Embryonic facial prominence (tissue), 1 donor: ENCODE measurements at regions not wholly inside any gene's neighbourhood (a gene's known extent, or its start where the extent isn't known, plus 50 kb on each side); places are given as distances from the start of the nearest gene placed in this dataset.

Source experiments
- DNase-seq: peaks from one replicate; pipeline ENCODE4 v3.0.0-alpha.2; 2016; ENCODE audit errors: extremely low spot score

DNA sequence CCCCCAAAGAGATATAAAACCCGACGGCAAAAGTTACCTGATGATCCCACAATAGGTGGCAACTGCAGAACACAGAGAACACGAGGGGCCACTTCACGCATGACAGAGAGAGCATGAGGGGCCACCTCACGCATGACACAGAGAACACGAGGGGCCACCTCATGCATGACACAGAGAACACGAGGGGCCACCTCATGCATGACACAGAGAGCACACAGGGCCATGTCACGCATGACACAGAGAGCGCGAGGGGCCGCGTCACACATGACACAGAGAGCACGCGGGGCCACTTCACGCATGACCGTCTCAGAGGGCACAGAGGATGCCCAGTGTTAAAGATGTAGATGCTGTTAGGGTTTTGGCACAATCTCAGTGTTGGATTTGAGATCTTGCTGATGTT lies 1359.5 kb downstream of the TBC1D22A start:
- DNase-seq = no peak

DNA sequence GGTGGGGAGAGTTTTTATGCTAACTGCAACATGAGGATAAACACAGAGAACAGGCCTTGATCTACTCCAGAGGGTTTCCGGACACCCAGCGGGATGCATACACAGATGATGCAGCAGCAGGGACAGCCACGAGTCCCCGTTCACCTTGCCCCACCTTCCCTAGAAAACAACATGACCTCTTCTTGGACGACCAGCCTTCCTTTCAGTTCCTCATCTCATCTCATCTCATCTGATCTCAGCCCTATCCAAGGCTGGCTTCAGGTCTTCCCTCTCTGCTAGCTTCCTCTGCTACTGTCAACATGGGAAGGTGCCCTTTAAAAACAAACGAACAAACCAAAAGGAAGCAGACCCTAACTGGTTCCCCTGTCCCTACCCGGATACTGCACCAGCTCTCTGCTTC lies 1356.2 kb downstream of the TBC1D22A start:
- no peak for DNase-seq

DNA sequence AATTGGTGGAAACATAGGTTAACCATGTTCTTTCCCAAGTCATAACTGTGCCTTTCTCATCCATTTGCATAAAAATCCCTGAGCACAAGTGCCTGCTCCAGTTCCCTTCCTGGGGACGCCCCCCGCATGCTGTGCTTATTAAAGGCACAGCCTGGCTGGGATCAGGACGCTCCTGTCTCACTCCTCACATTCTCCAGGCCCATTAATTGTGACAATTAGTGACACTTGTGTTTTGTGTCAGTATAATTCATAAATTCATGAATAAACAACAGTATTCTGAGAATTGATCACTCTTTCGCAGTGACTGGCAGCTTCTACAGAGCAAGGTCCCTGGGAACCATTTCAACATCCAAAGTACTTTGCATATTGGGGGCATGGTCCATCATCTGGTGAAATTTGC lies 1354.4 kb downstream of the TBC1D22A start:
- no peak for DNase-seq

DNA sequence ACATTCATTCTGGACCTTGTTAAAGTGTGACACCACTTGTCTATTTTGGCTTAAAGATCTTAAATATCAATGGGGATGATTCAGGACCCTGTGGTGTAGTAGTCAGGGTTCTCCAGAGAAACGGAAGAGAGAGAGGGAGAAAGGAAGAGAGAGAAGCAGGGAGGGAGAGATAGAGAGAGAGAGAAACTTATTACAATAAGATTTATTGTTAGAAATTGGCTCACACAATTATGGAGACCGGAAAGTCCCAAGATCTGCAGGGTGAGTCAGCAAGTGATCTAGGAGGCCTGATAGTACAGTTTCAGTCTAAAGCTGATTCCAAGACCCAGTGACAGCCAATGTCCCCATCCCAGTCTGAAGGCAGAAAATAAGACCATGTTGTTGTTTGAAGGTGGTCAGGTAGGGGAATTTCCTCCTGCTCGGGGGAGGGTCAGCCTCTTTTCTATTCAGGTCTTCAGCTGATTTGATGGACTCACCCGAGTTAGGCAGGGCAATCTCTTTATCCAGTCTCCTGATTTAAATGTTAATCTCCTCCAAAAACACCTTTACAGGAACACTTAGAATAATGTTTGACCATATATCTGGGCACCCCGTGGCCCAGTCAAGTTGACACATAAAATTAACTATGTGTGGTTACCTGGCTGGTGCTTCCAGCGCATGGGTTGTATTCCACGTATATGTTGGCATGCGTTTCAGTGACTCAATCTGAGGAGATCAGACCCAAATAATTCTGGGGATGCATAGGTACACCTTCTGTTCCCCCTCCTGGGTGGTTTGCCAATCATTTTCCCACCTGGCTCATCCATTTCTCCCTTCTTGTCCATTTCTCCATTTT lies 1350.5 kb downstream of the TBC1D22A start:
- no peak for DNase-seq

DNA sequence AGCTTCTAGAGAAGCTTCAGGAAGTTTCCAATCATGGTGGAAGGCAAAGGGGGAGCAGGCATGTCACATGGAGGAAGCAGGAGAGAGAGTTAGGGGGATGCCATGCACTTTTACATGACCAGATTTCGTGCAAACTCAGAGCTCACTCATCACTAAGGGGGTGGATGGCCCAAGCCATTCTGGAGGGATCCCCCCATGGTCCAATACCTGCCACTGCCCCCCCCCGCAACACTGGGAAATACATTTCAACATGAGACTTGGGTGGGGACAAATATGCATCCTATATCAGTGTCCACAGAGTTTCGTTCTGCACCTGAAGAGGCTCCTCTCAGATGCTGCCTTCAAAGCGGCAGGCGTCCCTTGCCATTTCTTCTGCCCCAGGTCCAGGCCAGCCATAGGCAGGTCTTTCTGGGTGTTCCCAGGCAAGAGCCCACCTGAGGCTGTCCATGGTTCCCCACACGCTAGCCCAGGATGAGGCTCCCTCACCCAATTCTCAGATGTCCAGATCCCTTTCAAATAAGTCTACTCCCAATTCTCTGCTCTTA lies 1344.3 kb downstream of the TBC1D22A start:
- DNase-seq = no peak

DNA sequence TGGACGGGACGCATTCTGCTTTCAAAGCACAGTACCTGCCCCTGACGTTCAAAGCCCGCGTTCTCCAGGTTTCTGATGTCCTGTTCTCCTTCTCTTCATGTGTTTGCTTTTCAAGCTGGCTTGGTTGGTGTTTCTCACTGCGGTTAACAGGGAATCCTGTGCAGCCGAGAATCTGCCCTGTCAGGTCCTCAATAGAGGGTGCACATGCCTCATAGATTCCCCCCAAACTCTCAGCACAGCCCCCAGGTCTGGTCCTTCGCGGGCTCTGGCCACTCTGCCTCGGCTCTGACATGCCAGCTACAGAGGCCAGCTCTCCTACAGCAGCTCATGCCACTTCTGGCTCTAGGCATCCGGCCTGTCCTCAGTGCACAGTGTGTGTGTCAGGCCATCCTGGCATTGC lies 1343.8 kb downstream of the TBC1D22A start:
- no peak for DNase-seq

DNA sequence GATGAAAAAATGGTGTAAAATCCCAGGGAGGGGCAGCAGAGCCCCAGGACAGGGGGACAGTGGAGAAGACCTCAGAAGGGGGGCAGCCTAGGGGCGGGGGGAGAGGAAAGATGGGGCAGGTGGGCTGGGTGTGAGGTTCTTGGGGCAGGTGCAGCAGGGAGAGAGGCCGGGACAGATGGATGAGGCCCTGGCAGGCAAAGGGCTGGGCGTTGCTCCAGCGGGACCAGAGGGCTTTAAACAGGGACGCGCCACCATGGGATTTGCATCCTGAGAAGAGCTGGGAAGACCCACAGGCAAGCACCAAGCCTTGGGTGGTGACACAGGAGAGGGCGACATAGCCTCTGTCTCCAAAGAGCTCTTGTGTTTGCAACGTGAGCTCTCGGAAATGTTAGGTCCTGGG lies 1342.8 kb downstream of the TBC1D22A start:
- no peak for DNase-seq

DNA sequence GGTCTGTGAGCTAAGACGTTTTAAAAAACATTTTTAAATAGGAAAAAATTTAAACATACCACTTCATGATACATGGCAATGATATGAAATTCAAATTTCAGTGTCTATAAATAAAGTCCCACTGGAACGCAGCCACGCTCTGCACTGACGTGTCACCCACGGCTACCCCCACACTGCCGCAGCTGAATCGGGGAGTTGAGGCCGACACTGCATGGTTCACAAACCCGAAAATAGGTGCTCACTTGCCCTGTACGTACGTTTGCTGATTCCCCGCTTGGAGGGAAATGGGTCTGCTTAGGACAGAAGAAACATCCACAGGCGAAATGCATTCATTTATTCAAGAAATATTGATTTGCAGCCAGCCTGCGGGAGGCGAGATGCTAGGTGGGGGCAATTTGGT lies 1342.3 kb downstream of the TBC1D22A start:
- no peak for DNase-seq

DNA sequence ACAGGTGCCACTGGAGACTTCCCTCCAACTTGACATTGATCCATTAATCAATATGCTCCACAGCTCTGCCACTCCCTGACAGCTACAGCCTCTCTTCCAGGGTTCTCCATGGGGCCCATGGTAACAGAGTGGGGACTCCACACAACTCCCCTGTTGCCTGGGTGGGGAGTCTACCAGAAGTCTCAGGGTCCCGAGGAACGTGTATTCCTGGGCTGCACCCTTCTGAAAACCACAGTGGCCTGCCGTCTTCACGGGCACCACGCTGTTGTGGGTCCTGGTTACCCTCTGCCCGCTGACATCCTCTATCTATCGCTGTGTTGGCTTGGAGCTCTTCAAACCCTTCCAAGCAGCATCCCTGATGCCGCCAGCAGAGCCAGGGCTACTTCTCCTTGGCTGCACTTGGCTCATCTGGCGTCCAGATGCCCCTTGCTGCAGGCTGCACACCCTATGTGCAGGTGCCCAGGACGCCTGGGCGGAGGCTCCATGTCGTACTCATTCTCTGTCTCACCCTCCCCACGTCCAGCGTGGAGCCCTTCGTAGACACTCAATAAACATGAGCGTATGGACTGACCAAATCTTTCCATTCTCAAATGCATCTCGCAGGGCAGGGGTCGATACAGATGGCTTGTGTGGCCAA lies 1341.8 kb downstream of the TBC1D22A start:
- DNase-seq = no peak

DNA sequence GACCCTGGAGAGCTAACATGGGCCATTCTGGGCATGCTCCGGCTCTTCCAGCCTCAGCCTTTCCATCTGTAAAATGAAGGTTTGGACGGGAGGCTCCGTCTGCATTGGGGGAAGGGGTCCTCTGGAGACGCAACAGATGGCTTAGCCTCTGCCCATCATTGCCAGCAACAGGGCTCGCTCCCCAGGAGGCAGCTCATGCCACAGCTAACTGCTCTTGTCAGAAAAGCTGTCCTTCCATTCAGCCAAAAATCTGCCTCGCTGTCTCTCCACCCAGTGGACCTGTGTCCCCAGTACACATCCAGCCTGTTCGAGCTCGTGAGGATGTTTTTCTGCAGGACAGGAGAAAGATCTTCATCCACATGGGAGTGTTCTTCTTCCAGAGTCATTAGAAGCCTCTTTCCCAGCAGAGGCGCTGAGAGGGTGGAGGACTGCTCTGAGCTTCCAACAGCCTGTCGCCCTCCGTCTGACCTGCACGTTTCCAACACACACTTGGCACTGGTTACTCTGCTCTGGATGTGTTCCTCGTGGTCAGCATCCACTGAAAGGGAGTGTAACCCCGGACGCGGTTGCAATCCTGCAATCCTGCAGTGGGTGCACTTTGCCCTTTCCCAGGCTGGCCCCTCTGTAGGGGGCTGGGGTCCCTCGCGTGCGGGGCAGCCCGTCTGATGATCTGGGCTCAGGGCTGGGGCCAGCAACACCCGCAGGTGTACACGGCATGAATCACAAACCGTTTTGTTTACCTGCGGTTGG lies 1340.9 kb downstream of the TBC1D22A start:
- no peak for DNase-seq

DNA sequence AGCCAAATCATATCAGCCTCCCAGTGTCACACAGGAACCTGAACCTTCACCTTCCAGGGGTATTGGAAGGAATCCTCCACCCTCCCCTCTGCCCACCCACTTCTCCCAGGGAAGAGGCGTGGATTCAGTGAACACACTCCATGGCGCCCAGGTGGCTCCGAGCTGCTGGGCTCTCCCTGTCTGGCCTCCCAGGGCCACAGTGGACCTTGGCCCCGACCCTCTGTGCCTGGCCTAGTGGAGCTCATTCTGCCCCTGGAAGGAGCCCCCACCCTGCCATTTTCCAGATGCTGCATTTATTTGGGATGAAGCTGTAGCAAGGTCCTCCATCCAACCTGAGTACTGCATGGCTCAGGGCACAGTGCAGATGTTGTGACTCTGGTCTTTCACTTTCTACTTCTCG lies 1340.1 kb downstream of the TBC1D22A start:
- DNase-seq = no peak

DNA sequence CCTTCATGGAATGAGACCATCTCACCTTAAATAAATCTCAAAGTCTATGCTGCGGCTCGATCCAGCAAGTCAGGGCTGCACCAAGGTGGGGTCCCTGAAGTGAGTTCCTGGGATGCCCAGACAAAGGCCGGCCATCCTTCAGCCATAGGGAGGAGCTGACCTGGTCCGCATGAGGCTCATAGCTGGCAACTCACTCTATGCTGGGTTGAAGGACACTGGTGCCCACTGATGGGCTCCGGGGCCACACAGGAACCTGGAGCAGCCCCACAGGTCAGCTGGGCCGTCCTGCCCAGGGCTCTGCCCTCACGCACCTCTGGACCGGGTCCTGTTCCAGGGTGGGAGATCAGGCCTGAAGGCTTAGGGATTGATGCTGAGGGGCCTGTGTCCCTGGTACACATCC lies 1339.3 kb downstream of the TBC1D22A start:
- DNase-seq = no peak

DNA sequence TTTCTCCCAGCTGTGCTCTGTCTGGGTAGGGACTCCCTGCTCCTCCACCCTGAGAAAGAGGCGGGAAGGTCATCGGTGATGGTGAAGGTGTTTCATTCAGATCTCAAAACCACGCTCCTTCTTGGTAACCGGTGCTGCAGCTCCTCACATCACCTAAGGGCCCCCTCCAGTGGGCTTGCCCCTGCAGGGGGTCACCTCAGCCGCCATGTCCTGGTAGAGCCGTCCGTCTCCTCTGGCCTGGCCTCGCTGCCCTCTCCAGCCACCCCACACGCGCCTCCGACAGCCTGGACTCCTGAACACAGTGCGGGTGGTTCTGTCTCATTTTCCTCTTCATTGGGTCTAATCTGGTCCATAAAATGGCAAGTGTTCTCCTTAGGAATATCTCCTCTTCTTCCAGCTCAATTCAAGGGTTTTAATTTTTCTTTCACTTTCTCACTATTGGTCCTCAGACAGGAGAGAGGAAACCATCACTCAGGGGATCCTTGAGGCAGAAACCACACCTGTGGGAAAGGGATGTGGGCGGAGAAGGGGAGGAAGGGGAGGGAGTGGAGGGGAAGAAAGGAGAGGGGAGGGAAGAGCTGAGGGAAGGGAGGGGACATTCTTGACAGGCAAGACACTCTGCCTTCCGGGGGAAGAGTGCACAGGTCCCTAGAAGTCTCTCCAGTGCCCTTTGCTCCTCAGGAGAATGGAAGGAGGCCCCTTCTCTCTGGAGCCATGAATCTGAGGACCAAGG lies 1338.4 kb downstream of the TBC1D22A start:
- DNase-seq = no peak

DNA sequence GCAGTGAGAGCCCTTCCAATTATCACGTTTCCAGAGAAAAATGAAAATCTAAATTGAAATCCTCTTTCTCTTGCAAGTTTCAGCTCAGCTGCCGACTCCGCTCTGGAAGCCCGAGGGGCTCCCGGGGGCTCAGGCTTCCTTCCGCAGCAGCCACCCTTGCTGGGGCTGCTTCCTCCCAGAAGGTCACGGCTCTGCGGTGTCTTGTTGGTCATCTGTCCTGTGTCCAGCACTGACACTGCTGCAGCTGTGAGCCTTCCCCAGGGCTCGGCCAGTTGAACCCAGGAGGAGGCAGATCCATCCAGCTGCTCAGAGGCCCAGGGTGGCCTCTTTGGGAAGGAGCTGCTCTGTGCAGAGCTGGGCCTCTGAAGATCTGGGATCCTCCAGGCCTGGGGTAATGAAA lies 1337.2 kb downstream of the TBC1D22A start:
- DNase-seq = no peak

DNA sequence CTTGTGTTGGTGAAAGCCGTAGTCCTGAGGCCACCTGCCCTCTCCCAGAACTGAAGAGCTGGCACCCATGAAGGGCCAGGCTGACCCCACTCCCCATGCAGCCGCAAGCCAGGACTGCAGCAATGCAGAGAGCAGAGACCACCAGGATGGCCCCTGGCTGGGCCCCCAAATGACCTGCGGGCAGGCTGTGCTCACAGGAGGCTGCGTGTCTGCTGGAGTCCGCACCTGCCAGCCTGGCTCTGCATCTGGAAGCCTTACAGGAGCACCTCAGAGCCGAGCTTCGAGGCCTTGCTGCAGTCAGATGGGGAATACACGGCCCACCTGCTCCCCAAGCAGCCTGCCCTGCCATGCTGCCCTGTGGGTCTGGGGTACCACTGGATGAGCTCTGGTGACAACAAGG lies 1336.8 kb downstream of the TBC1D22A start:
- DNase-seq = no peak

DNA sequence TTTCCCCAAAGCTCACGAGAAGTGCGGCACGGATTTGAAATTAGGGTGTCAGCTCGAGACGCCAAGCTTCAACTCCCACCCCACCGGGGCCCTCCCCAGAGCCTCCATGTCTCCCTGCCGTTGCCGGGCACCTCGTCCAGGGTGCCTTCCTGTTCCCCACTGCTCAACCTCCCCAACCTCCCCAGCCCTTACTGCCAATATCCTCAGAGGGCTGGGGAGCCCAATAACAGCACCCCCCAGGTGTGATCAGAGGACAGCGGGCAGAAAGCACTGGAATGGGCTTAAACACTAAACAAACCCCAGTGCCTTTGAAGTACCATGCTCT lies 1336.4 kb downstream of the TBC1D22A start:
- DNase-seq = no peak

DNA sequence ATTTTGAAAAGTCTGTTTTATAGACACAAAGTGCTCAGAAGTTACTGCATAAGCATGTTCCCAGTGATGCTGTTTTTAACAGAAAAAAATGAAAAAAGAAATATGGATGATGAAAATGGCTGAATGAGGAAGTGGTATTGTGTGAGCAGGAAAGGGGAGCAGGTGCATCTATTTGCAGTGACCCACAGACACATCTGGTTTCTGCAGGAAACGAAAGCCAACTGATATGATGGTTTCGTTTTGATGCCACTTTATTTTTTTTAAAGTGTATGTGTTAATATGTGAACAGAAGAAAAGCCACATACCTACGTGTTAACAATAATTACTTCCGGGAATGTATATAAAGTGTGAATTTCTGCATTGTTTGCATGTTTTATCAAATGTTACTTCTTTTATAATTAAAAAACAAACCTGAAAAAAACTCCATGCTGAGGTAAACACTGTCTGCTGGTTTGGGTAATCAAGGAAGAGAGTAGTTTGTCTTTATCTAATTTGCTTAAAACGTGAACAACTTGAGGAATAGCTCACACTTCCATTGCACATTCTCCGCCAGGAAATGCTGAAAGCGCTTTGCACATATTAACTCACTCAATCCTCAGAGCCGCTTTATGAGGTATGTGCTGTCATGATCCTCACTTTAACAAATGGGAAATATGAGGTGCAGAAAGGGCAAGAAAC lies 1335.9 kb downstream of the TBC1D22A start:
- no peak for DNase-seq

DNA sequence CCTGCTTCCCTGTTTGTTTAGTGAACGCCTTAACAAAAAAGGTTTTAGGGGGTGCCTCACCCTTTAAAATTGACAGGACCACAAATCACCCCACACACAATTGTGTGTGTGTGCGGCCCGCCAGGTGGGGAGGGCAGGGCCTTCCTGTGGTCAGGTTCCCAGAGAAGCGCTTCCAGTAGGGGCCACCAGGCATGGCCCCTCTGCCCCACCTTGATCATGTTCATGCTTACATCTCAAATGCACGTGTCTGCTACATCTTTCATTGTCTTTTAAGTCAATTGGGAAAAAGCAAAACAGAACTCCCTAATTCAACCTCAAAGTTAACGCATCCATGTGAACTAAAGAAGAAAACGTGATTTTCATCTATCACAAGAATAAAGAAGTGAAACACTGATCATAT lies 1335.3 kb downstream of the TBC1D22A start:
- no peak for DNase-seq

DNA sequence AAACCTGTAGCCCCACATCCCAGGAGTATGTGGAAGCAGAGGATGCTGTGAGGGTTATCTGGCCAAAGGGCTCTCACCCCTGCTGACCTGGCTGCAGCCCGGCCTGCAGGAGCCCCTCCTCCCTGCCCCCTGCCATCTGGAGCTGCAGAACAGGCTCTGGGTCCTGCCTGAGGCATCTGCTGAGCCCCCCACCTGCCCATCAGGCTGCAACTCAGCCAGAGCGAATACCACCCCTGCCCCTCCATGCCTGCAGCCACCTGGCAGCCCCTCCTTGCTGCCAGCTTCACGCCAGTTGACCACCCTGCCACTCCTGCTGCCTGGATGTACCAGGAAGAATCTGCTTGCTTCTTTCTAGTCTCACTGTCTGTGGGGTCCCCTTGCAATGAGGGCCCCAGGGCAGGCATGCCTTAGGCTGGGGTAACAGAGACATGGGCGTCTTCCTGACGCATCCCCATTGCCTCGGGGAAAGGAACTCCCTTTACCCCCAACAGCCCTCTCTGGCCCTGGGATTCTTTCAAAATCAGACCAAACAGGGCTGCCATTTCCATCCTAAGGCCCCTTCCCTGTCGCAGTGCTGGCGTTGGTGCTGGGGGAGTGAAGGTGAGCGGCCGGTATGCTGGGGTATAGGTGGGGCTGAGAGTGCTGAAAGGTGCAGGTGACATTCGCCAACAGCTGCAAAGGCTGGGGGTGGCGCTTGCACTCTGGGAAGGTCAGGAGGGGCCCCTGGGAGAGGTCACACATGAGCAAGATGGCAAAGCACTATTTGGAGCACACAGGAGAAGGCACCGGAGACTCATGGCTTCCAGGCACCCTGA lies 1334.6 kb downstream of the TBC1D22A start:
- no peak for DNase-seq

DNA sequence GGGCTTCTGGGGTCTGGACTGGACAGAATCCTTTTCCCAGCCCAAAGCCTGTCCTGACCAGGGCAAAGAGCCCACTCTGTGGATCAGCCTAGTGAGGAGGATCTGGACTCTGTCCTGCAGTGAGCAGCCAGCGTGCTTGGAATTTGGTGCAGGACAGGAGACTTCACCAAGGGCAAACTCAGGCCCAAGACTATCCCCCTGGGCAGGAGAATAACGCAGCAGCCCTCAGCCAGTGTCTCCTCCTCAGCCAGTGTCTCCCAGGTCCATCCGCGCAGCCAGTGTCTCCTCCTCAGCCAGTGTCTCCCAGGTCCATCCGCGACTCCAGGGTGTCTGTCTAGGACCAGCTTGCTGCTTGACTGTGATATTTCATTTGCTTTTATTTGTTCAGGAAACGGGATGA lies 1334.0 kb downstream of the TBC1D22A start:
- no peak for DNase-seq

DNA sequence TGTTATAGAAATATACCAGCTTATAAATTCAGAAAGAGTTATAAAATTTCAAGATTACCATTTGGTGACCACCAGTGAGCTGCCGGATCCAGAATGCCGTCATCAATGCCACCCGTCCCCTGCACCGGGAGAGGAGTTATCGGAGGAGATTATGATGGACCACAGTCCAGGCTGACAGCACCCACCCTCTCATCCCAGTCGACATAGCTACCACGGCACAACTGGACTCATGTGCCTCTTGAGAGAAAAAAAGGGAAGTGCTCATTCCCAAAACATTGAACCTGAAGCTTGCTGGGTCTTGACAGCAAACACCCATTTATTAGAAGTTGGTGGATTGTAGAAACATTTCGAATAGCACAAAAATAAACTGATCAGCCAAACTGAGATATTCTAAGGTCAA lies 1331.5 kb downstream of the TBC1D22A start:
- DNase-seq = no peak
